H1 (cell line): ENCODE measurements at regions not wholly inside any gene's neighbourhood (a gene's known extent, or its start where the extent isn't known, plus 50 kb on each side); places are given as distances from the start of the nearest gene placed in this dataset.

ENCODE experiments used
- CTCF ChIA-PET: fragments of 300-600 bp; sonication (Branson Sonifier 250); formaldehyde crosslinking; loops from one replicate; lab custom pipeline; 2021; ENCODE audit not compliant: partially characterized antibody; lab: Charles Lee
- POLR2A ChIA-PET: fragments of 300-600 bp; sonication (Branson Sonifier 250); formaldehyde crosslinking; loops from one replicate; lab custom pipeline; 2021; ENCODE audit warnings: inconsistent platforms; ENCODE audit not compliant: partially characterized antibody; lab: Charles Lee
- DNase-seq, 2 experiments: peaks; one replicate each; pipeline versions ENCODE4 v3.0.0 to v3.0.0-alpha.2; 2010 to 2022; ENCODE audit warnings: low spot score in 2 of 2, low read depth in 1 of 2, mixed read lengths in 1 of 2
- FAIRE-seq: peaks from 2 replicates; lab custom pipeline; 2011; peaks lifted over from hg19 to GRCh38; lab: Jason Lieb, UNC
- H2AFZ ChIP-seq: 2 replicates; pipeline ENCODE4 v1.8.1; 2012; ENCODE audit warnings: low read length, inconsistent platforms
- H2AK5ac ChIP-seq: 2 replicates; pipeline ENCODE4 v1.6.1; 2013; ENCODE audit warnings: low read depth, low read length
- H2BK120ac ChIP-seq: replicated peaks from 2 replicates; pipeline ENCODE3; 2013; ENCODE audit warnings: low read depth, low read length, inconsistent platforms
- H2BK12ac ChIP-seq: 2 replicates; pipeline ENCODE4 v1.6.1; 2013; ENCODE audit warnings: low read depth, low read length
- H2BK15ac ChIP-seq: 2 replicates; pipeline ENCODE4 v1.6.1; 2013; ENCODE audit warnings: low read length
- H2BK20ac ChIP-seq: 2 replicates; pipeline ENCODE4 v1.6.1; 2013; ENCODE audit warnings: low read length
- H2BK5ac ChIP-seq: 2 replicates; pipeline ENCODE4 v1.6.1; 2013; ENCODE audit warnings: low read depth, low read length
- H3K14ac ChIP-seq: 2 replicates; pipeline ENCODE4 v1.6.1; 2013; ENCODE audit warnings: inconsistent platforms; ENCODE audit not compliant: insufficient read length
- H3K18ac ChIP-seq: 2 replicates; pipeline ENCODE4 v1.6.1; 2013; ENCODE audit warnings: low read length; ENCODE audit errors: extremely low read depth
- H3K23ac ChIP-seq: 2 replicates; pipeline ENCODE4 v1.6.1; 2013; ENCODE audit warnings: inconsistent platforms; ENCODE audit not compliant: insufficient read length
- H3K23me2 ChIP-seq: 2 replicates; pipeline ENCODE4 v1.6.1; 2013; ENCODE audit warnings: low read depth, low read length
- H3K27ac ChIP-seq: 2 replicates; pipeline ENCODE4 v1.6.1; 2011; ENCODE audit warnings: low read depth, low read length, inconsistent platforms
- H3K27me3 ChIP-seq, 4 experiments: replicated peaks in 1 of 4; 1 replicate in 1 of 4; 2 replicates in 3 of 4; pipeline versions ENCODE4 v1.6.1 to v1.8.1; 2011 to 2013; ENCODE audit warnings: low read length in 3 of 4, mild to moderate bottlenecking in 3 of 4, inconsistent platforms in 2 of 4, mixed read lengths in 2 of 4, moderate library complexity in 1 of 4; ENCODE audit not compliant: control insufficient read depth in 3 of 4, insufficient read depth in 3 of 4; ENCODE audit errors: extremely low read depth in 1 of 4
- H3K36me3 ChIP-seq, 4 experiments: 2 replicates each; pipeline versions ENCODE4 v1.6.1 to v1.8.1; 2011 to 2013; ENCODE audit warnings: mild to moderate bottlenecking in 4 of 4, low read length in 3 of 4, moderate library complexity in 2 of 4, control low read depth in 1 of 4, inconsistent platforms in 1 of 4; ENCODE audit not compliant: insufficient read depth in 4 of 4, control insufficient read depth in 2 of 4
- H3K4ac ChIP-seq: replicated peaks from 2 replicates; pipeline ENCODE3; 2013; ENCODE audit warnings: low read length, low read depth, mixed read lengths, inconsistent platforms; ENCODE audit not compliant: insufficient read length
- H3K4me1 ChIP-seq, 4 experiments: replicated peaks in 1 of 4; 1 replicate in 1 of 4; 2 replicates in 3 of 4; pipeline versions ENCODE4 v1.6.1 to v1.8.1; 2011 to 2013; ENCODE audit warnings: low read length in 3 of 4, inconsistent platforms in 2 of 4, mixed read lengths in 1 of 4; ENCODE audit not compliant: insufficient read depth in 4 of 4, control insufficient read depth in 3 of 4
- H3K4me2 ChIP-seq, 2 experiments: 2 replicates each; pipeline versions ENCODE4 v1.6.1 to v1.8.1; 2011 to 2013; ENCODE audit warnings: low read depth in 2 of 2, low read length in 2 of 2, control low read depth in 1 of 2, inconsistent platforms in 1 of 2, mild to moderate bottlenecking in 1 of 2; ENCODE audit not compliant: insufficient read depth in 1 of 2
- H3K4me3 ChIP-seq, 4 experiments: fragments of 200-600, 300-600 bp in 1 of 4; sonication (generic), shearing (Covaris generic), sonication (Bioruptor Twin) in 1 of 4; 2 replicates each; pipeline versions ENCODE4 v1.5.1 to v1.8.1; 2011 to 2016; ENCODE audit warnings: low read length in 4 of 4, low read depth in 3 of 4, control low read depth in 2 of 4, inconsistent platforms in 2 of 4, mild to moderate bottlenecking in 2 of 4, mixed read lengths in 1 of 4, moderate library complexity in 1 of 4; ENCODE audit not compliant: insufficient read depth in 2 of 4; ENCODE audit errors: extremely low read depth in 1 of 4
- H3K56ac ChIP-seq: replicated peaks from 2 replicates; pipeline ENCODE3; 2013; ENCODE audit warnings: low read depth, mild to moderate bottlenecking, mixed read lengths, low read length, inconsistent platforms; ENCODE audit not compliant: insufficient read length
- H3K79me1 ChIP-seq: 2 replicates; pipeline ENCODE4 v1.6.1; 2013; ENCODE audit warnings: low read depth, low read length, control low read depth
- H3K79me2 ChIP-seq, 2 experiments: 2 replicates each; pipeline versions ENCODE4 v1.6.1 to v1.8.1; 2012 to 2013; ENCODE audit warnings: low read length in 2 of 2, mild to moderate bottlenecking in 2 of 2, inconsistent platforms in 1 of 2; ENCODE audit not compliant: insufficient read depth in 2 of 2, control insufficient read depth in 1 of 2
- H3K9ac ChIP-seq, 4 experiments: replicated peaks in 1 of 4; 1 replicate in 1 of 4; 2 replicates in 3 of 4; pipeline versions ENCODE4 v1.6.1 to v1.8.1; 2011 to 2013; ENCODE audit warnings: low read depth in 3 of 4, low read length in 3 of 4, control low read depth in 2 of 4, mild to moderate bottlenecking in 2 of 4, moderate library complexity in 2 of 4, inconsistent platforms in 1 of 4; ENCODE audit errors: extremely low read depth in 1 of 4
- H3K9me3 ChIP-seq, 2 experiments: 2 replicates each; pipeline versions ENCODE4 v1.6.1 to v1.8.1; 2012 to 2013; ENCODE audit warnings: mild to moderate bottlenecking in 2 of 2, moderate library complexity in 2 of 2, control low read depth in 1 of 2, inconsistent platforms in 1 of 2, low read depth in 1 of 2, low read length in 1 of 2, mixed read lengths in 1 of 2; ENCODE audit not compliant: insufficient read depth in 2 of 2
- H4K20me1 ChIP-seq, 2 experiments: replicated peaks in 1 of 2; 2 replicates each; pipeline versions ENCODE3 to v1.8.1; 2011 to 2013; ENCODE audit warnings: inconsistent platforms in 2 of 2, low read length in 2 of 2, mild to moderate bottlenecking in 1 of 2; ENCODE audit not compliant: insufficient read depth in 2 of 2, control insufficient read depth in 1 of 2
- H4K5ac ChIP-seq: 2 replicates; pipeline ENCODE4 v1.6.1; 2013; ENCODE audit warnings: low read length, low read depth, mixed read lengths, inconsistent platforms; ENCODE audit not compliant: insufficient read length
- H4K8ac ChIP-seq: 2 replicates; pipeline ENCODE4 v1.8.0; 2013; ENCODE audit warnings: mild to moderate bottlenecking, moderate library complexity, low read length, inconsistent platforms; ENCODE audit not compliant: insufficient read depth; ENCODE audit errors: extremely low read depth
- H4K91ac ChIP-seq: replicated peaks from 2 replicates; pipeline ENCODE3; 2013; ENCODE audit warnings: low read length, mixed read lengths, inconsistent platforms; ENCODE audit not compliant: insufficient read length
- whole genome bisulfite sequencing, 2 experiments: shearing (Covaris generic) in 1 of 2; methylation state at CpG; one replicate each; pipeline versions ENCODE4 v1.1.6 to v1.1.7; 2013 to 2015; ENCODE audit warnings: low lambda C conversion rate in 2 of 2, mixed read lengths in 2 of 2, inconsistent platforms in 1 of 2, low coverage in 1 of 2, missing lambda C conversion rate in 1 of 2; ENCODE audit not compliant: insufficient replicate concordance in 2 of 2, insufficient coverage in 1 of 2, insufficient read length in 1 of 2; ENCODE audit errors: extremely low coverage in 1 of 2, missing lambda C conversion rate in 1 of 2; 5-methylcytosine and 5-hydroxymethylcytosine counted together
- TF ChIP-seq, protein P1 (sequence below), 3 experiments: IDR thresholded peaks; 1 replicate in 2 of 3; 2 replicates in 1 of 3; pipeline versions ENCODE4 v1.5.1 to v1.6.1; 2011; ENCODE audit warnings: low read length in 3 of 3, mild to moderate bottlenecking in 3 of 3, inconsistent platforms in 2 of 3, low read depth in 1 of 3, moderate library complexity in 1 of 3; ENCODE audit not compliant: insufficient read depth in 1 of 3; ENCODE audit errors: control extremely low read depth in 1 of 3

DNA sequence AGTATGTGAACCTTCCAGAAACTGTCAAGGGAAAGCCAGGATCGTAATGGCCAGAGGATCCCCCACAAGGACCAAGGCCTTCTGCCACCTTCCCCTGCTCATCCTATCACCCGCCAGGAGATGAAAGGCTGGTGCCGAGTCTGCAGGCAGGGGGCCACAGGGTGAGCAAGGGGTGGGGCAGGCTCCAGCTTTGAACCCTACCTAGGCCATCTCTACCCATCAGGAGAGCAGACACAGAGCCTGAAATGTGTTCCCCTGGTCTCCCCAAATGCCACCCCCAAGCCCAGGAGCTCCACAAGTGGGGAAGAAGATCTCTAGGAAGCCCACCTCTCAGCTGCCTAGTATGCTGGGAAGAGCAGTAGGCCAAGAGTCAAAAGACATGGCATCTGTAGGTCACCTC lies 95.1 kb downstream of the KCTD15 start:
- H2BK120ac ChIP-seq, result no peak overlapping the region
- no peak overlapping the region for H2AFZ ChIP-seq
- no peak overlapping the region for H3K56ac ChIP-seq
- H3K23me2 ChIP-seq, result no peaks in the 10 kb centered on the region
- H3K79me1 ChIP-seq, result no peaks in the 10 kb centered on the region
- no peak overlapping the region for H3K27ac ChIP-seq
- no peaks in the 10 kb centered on the region for H3K36me3 ChIP-seq
- no peak overlapping the region for H2BK5ac ChIP-seq
- POLR2A ChIA-PET, result interaction anchor here (0.7 to 1.4 kb wide), 3 partner anchors 8 to 19 kb away, joined by 3 read pairs; no protein-coding TSS in a partner anchor
- H4K91ac ChIP-seq, result no peak overlapping the region
- H3K4me2 ChIP-seq, result no peak overlapping the region
- H3K4ac ChIP-seq, result no peak overlapping the region
- H3K27me3 ChIP-seq, result no peaks in the 10 kb centered on the region
- DNase-seq, result no peak
- H2BK12ac ChIP-seq, result no peak overlapping the region
- no peak overlapping the region for H3K14ac ChIP-seq
- H3K4me1 ChIP-seq, result peaks cover 0 to 3% (median 0%) of the 10 kb centered on the region in 4 experiments; a peak in 1 of 7 replicates
- H4K8ac ChIP-seq, result no peak overlapping the region
- no peak overlapping the region for H3K9ac ChIP-seq
- TF ChIP-seq, protein P1, sequence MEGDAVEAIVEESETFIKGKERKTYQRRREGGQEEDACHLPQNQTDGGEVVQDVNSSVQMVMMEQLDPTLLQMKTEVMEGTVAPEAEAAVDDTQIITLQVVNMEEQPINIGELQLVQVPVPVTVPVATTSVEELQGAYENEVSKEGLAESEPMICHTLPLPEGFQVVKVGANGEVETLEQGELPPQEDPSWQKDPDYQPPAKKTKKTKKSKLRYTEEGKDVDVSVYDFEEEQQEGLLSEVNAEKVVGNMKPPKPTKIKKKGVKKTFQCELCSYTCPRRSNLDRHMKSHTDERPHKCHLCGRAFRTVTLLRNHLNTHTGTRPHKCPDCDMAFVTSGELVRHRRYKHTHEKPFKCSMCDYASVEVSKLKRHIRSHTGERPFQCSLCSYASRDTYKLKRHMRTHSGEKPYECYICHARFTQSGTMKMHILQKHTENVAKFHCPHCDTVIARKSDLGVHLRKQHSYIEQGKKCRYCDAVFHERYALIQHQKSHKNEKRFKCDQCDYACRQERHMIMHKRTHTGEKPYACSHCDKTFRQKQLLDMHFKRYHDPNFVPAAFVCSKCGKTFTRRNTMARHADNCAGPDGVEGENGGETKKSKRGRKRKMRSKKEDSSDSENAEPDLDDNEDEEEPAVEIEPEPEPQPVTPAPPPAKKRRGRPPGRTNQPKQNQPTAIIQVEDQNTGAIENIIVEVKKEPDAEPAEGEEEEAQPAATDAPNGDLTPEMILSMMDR (IDR thresholded peaks at IDR 0.05; ENCODE audit: control extremely low read depth in 1 of 3, insufficient read depth in 1 of 3, low read depth in 1 of 3, low read length in 3 of 3), result no peak
- TF ChIP-seq, all 59 proteins: peak for 0
- H2BK15ac ChIP-seq, result 0 out of 2 replicates have a peak overlapping the region, but pooled peaks have one; percentile 40
- no peaks in the 10 kb centered on the region for H3K79me2 ChIP-seq
- no peak overlapping the region for H2BK20ac ChIP-seq
- FAIRE-seq, result no peak
- no peak overlapping the region for H3K18ac ChIP-seq
- H4K20me1 ChIP-seq, result peaks cover 0 to 1% of the 10 kb centered on the region in 2 experiments
- no peak overlapping the region for H3K23ac ChIP-seq
- H4K5ac ChIP-seq, result no peak overlapping the region
- 80% methylated on average over 3 of the region's 3 CpGs; no CpG with 5 or more reads in 1 of the 2 experiments for WGBS, 2 experiments
- no peak overlapping the region for H2AK5ac ChIP-seq
- CTCF ChIA-PET, result interaction anchor here (0.6 kb wide), 2 partner anchors 35 to 59 kb away, joined by 3 to 4 read pairs; no protein-coding TSS in a partner anchor
- peaks cover 0 to 3% of the 10 kb centered on the region in 2 experiments; a peak in 1 of 4 replicates for H3K9me3 ChIP-seq
- no peak overlapping the region for H3K4me3 ChIP-seq
